NCI-H146 (cell line): ENCODE measurements at regions not wholly inside any gene's neighbourhood (a gene's known extent, or its start where the extent isn't known, plus 50 kb on each side); places are given as distances from the start of the nearest gene placed in this dataset.
"Not testable (repeated sequence)": the region's sequence is repeated elsewhere in the genome, so short reads cannot be mapped to it uniquely, and the experiment has no call there.

Experiments used
- DNase-seq: peaks from one replicate; lab custom pipeline; 2025; lab: John Stamatoyannopoulos, UW

GRCh38 chr1:103348136-103348535 is 177.4 kb upstream of the RNPC3 start:
- no peak for DNase-seq

- DNase-seq: no peak
Observed at GRCh38 chr1:103344930-103345329, 180.6 kb upstream of the RNPC3 start.

- no peak for DNase-seq
Observed at GRCh38 chr1:103341377-103341880, 184.1 kb upstream of the RNPC3 start.

- no peak for DNase-seq
Observed at GRCh38 chr1:103337779-103338178, 187.7 kb upstream of the RNPC3 start.

- DNase-seq: no peak
Observed at GRCh38 chr1:103336408-103336807, 189.1 kb upstream of the RNPC3 start.

- DNase-seq: no peak
Observed at GRCh38 chr1:103333141-103333540, 192.4 kb upstream of the RNPC3 start.

- no peak for DNase-seq
Observed at GRCh38 chr1:103327054-103327719, 198.3 kb upstream of the RNPC3 start.

- DNase-seq: no peak
Observed at GRCh38 chr1:103326595-103326994, 198.9 kb upstream of the RNPC3 start.

GRCh38 chr1:103309786-103310185 is 201.5 kb upstream of the COL11A1 start:
- no peak for DNase-seq

- DNase-seq: no peak
Observed at GRCh38 chr1:103307751-103308150, 199.4 kb upstream of the COL11A1 start.

GRCh38 chr1:103283841-103284669 is 175.7 kb upstream of the COL11A1 start:
- DNase-seq: no peak

- no peak for DNase-seq
Observed at GRCh38 chr1:103283371-103283770, 175.0 kb upstream of the COL11A1 start.

GRCh38 chr1:103275725-103276124 is 167.4 kb upstream of the COL11A1 start:
- no peak for DNase-seq

GRCh38 chr1:103274886-103275285 is 166.6 kb upstream of the COL11A1 start:
- DNase-seq: no peak

- no peak for DNase-seq
Observed at GRCh38 chr1:103273106-103273505, 164.8 kb upstream of the COL11A1 start.

GRCh38 chr1:103271471-103271870 is 163.1 kb upstream of the COL11A1 start:
- not testable (repeated sequence) for DNase-seq

GRCh38 chr1:103267893-103268292 is 159.6 kb upstream of the COL11A1 start:
- no peak for DNase-seq

GRCh38 chr1:103267266-103267665 is 158.9 kb upstream of the COL11A1 start:
- no peak for DNase-seq

GRCh38 chr1:103266036-103266435 is 157.7 kb upstream of the COL11A1 start:
- no peak for DNase-seq

- DNase-seq: no peak
Observed at GRCh38 chr1:103265551-103265950, 157.2 kb upstream of the COL11A1 start.

- no peak for DNase-seq
Observed at GRCh38 chr1:103259982-103260381, 151.7 kb upstream of the COL11A1 start.

GRCh38 chr1:103256490-103256889 is 148.2 kb upstream of the COL11A1 start:
- no peak for DNase-seq

GRCh38 chr1:103254691-103255090 is 146.4 kb upstream of the COL11A1 start:
- DNase-seq: no peak
